ENCODE measurements at regions not wholly inside any gene's neighbourhood (a gene's known extent, or its start where the extent isn't known, plus 50 kb on each side); places are given as distances from the start of the nearest gene placed in this dataset.

DNA sequence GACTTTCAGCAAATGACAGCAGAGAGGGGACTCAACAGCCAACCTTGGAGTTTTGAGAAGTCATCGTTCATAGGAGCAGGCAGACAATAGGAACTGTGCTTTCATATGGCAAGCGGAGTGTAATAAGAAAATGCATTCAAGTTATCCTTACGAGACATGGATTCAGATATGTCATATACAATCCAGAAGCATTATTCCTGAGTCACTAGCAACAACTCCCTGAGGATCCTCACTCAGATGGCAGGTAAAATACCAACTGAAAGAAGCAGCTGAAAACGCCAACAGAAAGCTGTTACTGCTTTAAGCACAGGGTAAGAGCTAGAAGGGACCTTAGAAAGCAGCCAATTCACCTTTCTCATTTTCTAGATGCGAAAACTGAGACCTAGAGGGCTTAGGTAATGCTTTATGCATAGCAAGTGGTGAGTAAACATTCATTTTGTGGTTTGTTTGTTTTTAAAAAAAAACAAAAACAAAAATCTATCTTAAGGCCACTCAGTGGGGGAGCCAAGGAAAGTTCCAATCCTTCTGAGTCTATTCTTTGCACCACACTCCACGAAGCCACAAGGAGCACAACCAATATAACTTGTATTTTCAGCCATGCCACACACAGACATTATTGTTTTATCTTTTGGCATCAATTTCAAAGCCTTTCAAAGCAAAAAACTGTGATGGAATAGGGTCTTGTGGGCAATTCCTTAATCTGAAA lies 89.1 kb upstream of the RIOK3 start:
- TF ChIP-seq CTCF (IDR thresholded peaks at IDR 0.05), result no peak
- TF ChIP-seq POLR2A (IDR thresholded peaks at IDR 0.05), result no peak
